Peyer's patch (tissue), 4 donors: ENCODE measurements at regions not wholly inside any gene's neighbourhood (a gene's known extent, or its start where the extent isn't known, plus 50 kb on each side); places are given as distances from the start of the nearest gene placed in this dataset.

ENCODE experiments used
- CTCF ChIP-seq, 6 experiments: fragments of 450-650 bp in 4 of 6; fragments of 200-600 bp in 2 of 6; sonication (generic) in 1 of 6; IDR thresholded peaks; one replicate each; pipeline ENCODE4 v1.5.1; 2017 to 2019; ENCODE audit warnings: antibody characterized with exemption in 6 of 6, mild to moderate bottlenecking in 3 of 6, moderate library complexity in 1 of 6
- POLR2A ChIP-seq, 2 donors: fragments of 450-650 bp; IDR thresholded peaks; one replicate each; pipeline ENCODE4 v1.5.1; 2017; ENCODE audit warnings: antibody characterized with exemption in 2 of 2, mild to moderate bottlenecking in 2 of 2, moderate library complexity in 2 of 2

GRCh38 chr10:5576780-5577624 lies 52.2 kb downstream of the CALML3 start:
- TF ChIP-seq POLR2A (IDR thresholded peaks at IDR 0.05) (no peak), CTCF (IDR thresholded peaks at IDR 0.05) (no peak)
